NOMO-1 treated with dmso at 0.1 percent for 144 hours (cell line): ENCODE measurements at regions not wholly inside any gene's neighbourhood (a gene's known extent, or its start where the extent isn't known, plus 50 kb on each side); places are given as distances from the start of the nearest gene placed in this dataset.
"Not testable (repeated sequence)": the region's sequence is repeated elsewhere in the genome, so short reads cannot be mapped to it uniquely, and the experiment has no call there.

Experiments
- DNase-seq: peaks from one replicate; lab custom pipeline; 2025; ENCODE audit not compliant: unreplicated experiment; lab: John Stamatoyannopoulos, UW

- DNase-seq = no peak
Observed at GRCh38 chr4:27119239-27119638, 258.6 kb downstream of the STIM2 start.

- no peak for DNase-seq
Observed at GRCh38 chr4:27121830-27122229, 261.2 kb downstream of the STIM2 start.

GRCh38 chr4:27123123-27123768 lies 262.6 kb downstream of the STIM2 start:
- DNase-seq = no peak

GRCh38 chr4:27123769-27124124 lies 263.1 kb downstream of the STIM2 start:
- no peak for DNase-seq

GRCh38 chr4:27126895-27127294 lies 266.3 kb downstream of the STIM2 start:
- not testable (repeated sequence) for DNase-seq

- DNase-seq = no peak
Observed at GRCh38 chr4:27128443-27128842, 267.8 kb downstream of the STIM2 start.

GRCh38 chr4:27129871-27130366 lies 269.3 kb downstream of the STIM2 start:
- no peak for DNase-seq

GRCh38 chr4:27132497-27132896 lies 271.9 kb downstream of the STIM2 start:
- no peak for DNase-seq

- DNase-seq = no peak
Observed at GRCh38 chr4:27140486-27140885, 279.8 kb downstream of the STIM2 start.

- no peak for DNase-seq
Observed at GRCh38 chr4:27141530-27141929, 280.9 kb downstream of the STIM2 start.

- no peak for DNase-seq
Observed at GRCh38 chr4:27142841-27143240, 282.2 kb downstream of the STIM2 start.

- DNase-seq = no peak
Observed at GRCh38 chr4:27145597-27145996, 285.0 kb downstream of the STIM2 start.

GRCh38 chr4:27148211-27148895 lies 287.7 kb downstream of the STIM2 start:
- no peak for DNase-seq

- DNase-seq = no peak
Observed at GRCh38 chr4:27149541-27150212, 289.0 kb downstream of the STIM2 start.

GRCh38 chr4:27152703-27153102 lies 292.1 kb downstream of the STIM2 start:
- no peak for DNase-seq

GRCh38 chr4:27154706-27155105 lies 294.1 kb downstream of the STIM2 start:
- no peak for DNase-seq

GRCh38 chr4:27161191-27161590 lies 300.6 kb downstream of the STIM2 start:
- DNase-seq = no peak

GRCh38 chr4:27168783-27169182 lies 308.1 kb downstream of the STIM2 start:
- DNase-seq = no peak

GRCh38 chr4:27173280-27173679 lies 312.6 kb downstream of the STIM2 start:
- DNase-seq = no peak

- DNase-seq = no peak
Observed at GRCh38 chr4:27176400-27176799, 315.8 kb downstream of the STIM2 start.

- DNase-seq = no peak
Observed at GRCh38 chr4:27176881-27177280, 316.2 kb downstream of the STIM2 start.

- DNase-seq = no peak
Observed at GRCh38 chr4:27178061-27178460, 317.4 kb downstream of the STIM2 start.
